ENCODE measurements at regions not wholly inside any gene's neighbourhood (a gene's known extent, or its start where the extent isn't known, plus 50 kb on each side); places are given as distances from the start of the nearest gene placed in this dataset.

DNA sequence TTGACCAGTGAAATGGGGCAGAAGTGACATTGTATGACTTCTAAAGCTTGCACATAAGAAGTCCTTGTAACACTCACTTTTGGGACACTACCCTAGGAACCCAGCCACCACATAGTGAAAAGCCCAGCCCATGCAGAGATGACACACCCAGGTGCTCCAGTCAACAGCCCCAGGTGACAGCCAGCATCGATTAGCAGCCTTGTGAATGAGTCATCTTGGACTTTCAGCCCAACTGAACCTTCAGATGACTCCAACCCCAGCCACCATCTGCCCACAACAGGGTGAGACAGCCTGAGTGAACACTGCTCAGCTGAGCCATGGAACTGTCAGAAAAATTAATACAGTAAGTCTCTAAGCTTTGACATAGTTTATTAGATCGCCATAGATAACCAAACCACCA, 458.6 kb downstream of the ZSWIM6 start:
- no peak for DNase-seq (ENCODE audit: low read depth)

- DNase-seq (ENCODE audit: low read depth) = no peak
Measured at GRCh38 chr5:61796773-61797172, 464.7 kb downstream of the ZSWIM6 start.

DNA sequence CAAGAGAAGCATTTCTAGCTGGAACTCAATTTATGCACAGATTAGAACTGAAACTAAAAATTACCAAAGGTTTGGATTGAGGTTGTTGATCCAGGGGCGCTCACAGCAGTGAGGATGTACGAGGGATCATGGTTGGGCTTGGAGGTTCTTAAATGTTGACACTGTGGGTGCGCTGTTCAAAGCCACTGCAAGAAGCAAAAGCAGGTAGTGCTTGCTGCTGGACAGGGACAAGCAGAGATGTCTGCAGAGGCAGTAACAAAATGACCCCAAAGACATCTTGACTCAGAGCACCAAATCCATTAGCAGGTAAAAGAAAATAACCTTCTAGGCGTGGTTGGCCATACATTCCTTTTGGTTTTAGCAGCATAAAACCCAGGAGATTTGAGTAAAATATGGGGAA, 468.4 kb downstream of the ZSWIM6 start:
- no peak for DNase-seq (ENCODE audit: low read depth)

DNA sequence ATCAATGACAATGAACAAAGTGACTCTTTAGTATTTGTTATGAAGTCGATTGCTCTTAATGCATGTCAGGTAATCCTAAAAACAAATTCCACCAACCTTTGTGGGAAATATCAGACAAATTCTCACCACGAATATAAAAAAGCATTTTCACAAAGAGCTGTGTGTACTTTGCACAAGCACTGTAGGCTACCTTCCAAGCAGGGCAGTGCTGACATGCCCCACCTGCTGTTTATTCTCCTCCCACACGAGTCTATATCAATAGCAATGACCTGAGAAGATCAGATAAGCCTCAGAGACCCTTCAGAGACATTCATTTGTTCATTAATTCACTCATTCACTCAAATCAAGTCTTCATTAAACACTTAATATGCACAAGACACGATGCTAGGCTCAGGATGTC, 469.1 kb downstream of the ZSWIM6 start:
- DNase-seq (ENCODE audit: low read depth) = no peak

DNA sequence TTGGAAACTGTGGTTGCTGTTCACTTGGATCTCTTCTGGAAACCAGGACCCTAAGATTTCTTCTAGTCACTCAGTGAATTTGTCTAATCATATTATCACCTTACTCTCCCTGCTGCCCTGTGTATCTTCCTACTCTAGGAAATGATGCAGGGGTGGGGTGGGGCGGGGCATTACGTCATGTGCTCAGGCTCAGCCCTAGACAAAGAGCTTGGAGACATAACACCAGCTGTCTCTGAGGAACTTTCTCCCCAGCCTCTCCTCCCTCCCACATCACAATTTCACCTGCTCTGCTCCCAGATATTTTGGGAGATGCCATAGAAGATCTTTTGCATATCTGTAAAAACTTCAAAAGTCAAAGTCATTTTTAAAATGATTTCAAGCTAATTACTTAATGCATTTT, 470.4 kb downstream of the ZSWIM6 start:
- DNase-seq (ENCODE audit: low read depth) = no peak

DNA sequence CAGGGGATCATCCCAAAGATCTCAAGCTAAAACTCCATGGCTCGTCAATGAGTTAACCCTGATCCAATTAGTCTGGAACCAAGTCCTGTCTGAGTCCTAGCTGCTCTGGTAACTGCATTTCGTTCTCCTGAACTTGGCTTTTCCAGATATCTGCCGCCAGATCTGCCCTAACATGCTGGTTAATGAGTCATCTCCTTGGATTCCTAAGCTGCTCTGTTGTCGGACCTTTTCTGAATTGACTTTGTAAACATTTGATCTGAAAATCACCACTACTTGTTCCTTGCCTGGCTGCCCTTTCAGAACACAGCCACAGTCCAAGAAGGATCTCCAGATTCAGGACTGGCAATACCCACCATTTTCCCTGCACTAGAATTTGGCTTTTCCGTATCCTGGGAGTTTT, 473.0 kb downstream of the ZSWIM6 start:
- DNase-seq (ENCODE audit: low read depth) = no peak

DNA sequence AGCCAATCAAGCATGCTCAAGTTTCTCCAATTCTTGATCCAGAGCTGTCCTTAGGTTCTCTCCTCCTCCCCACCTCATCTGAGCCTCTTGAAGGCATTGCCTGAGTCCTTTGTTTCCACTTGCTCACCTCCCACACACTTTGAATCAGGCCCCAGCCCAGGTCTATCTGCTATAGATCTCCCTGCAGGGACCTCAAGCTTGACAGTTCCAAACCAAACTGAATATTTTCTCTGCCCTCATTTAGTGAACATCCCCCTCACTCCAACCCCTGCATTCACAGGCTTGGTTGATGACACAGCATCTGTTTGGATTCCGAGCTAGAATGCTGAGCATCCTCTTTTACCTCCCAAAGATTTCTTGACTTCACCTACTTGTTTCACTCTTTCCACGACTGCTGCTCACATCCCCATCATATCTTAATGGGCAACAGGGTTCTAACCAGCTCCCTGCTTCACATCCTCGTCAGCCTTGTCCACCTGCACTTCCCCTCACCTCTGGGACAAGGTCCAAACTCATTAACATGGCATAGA, 474.5 kb downstream of the ZSWIM6 start:
- DNase-seq (ENCODE audit: low read depth) = no peak

DNA sequence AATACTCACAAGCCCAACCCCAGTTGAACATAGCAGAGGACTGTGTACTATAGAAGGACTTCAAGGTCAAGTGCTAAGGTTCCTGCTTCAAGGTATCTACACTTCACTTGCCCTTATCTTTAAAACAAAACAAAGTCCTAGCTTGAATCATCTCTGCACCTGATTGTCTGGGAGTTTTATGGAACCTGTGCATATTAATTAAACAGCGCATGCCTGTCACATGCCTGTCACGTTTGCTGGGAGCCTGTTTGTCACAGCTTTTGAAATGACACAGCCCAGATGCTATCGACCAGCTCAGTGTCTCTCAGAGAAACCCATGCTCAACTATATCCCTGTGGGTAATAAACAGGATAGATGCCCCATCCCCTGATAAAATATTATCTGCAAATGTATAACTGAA, 476.0 kb downstream of the ZSWIM6 start:
- no peak for DNase-seq (ENCODE audit: low read depth)

- no peak for DNase-seq (ENCODE audit: low read depth)
Measured at GRCh38 chr5:61808909-61809308, 476.9 kb downstream of the ZSWIM6 start.

GRCh38 chr5:61809651-61810050, 477.6 kb downstream of the ZSWIM6 start:
- DNase-seq (ENCODE audit: low read depth) = no peak

DNA sequence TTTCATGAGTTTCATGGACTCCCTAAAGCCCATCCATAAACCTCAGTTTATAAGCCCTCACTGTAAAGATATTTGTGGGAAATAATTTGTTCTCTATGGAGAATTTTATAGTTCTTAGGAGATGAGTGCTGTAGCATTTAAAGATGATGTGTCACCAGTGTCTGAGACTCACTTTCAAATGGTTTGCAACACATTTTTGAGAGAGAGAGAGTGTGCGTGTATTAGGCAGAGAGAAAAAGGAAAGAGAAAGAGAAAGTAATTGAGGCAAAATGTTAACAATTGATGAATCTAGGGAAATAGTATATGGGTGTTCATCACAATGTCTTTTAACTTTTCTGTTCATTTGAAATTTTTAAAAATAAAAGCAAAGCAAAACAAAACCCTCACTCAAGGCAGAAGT, 479.0 kb downstream of the ZSWIM6 start:
- DNase-seq (ENCODE audit: low read depth) = no peak

GRCh38 chr5:61813361-61813760, 481.3 kb downstream of the ZSWIM6 start:
- no peak for DNase-seq (ENCODE audit: low read depth)

GRCh38 chr5:61815339-61815738, 483.3 kb downstream of the ZSWIM6 start:
- no peak for DNase-seq (ENCODE audit: low read depth)

GRCh38 chr5:61816146-61816545, 484.1 kb downstream of the ZSWIM6 start:
- DNase-seq (ENCODE audit: low read depth) = no peak

GRCh38 chr5:61816585-61817450, 484.8 kb downstream of the ZSWIM6 start:
- DNase-seq (ENCODE audit: low read depth) = no peak

GRCh38 chr5:61817472-61818326, 485.6 kb downstream of the ZSWIM6 start:
- no peak for DNase-seq (ENCODE audit: low read depth)

DNA sequence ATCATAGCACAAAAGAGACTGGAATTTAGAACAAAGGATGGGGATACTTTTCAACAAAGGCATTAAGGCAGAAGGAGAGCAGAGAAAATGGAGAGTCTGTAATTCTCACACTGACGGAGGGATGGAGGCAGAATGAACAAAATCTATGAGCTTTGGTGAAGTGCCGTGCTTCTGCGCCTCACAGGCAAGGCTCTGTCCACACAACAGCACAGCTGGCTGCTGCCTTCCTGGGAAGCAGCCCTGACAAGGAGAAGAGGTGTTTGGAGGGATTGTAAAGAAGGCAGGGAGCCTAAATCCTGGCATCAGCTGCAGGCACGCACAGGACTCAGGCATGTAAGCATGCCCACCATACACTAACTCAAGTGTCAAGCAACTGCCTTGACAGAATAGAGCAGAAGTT, 485.2 kb upstream of the KIF2A start:
- no peak for DNase-seq (ENCODE audit: low read depth)

GRCh38 chr5:61821561-61821960, 484.4 kb upstream of the KIF2A start:
- no peak for DNase-seq (ENCODE audit: low read depth)

DNA sequence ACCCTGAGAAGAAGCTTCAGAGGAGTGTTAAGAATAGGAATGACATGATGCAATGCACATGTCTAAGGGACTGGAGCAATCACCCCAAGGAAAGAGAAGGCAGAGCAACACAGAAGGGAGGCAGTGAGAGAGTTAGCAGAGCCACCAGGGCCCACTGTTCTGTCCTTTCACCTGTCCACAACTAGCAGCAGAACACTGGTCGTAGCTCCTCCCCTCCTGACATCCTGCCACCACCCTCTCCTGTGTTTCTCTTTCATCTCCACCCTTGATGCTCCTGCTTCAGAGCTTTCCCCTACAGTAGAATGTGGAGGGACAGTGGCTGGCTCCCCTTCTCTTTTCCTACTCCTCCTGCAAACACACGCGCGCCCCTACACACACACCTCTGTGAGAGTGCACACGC, 483.4 kb upstream of the KIF2A start:
- DNase-seq (ENCODE audit: low read depth) = no peak

DNA sequence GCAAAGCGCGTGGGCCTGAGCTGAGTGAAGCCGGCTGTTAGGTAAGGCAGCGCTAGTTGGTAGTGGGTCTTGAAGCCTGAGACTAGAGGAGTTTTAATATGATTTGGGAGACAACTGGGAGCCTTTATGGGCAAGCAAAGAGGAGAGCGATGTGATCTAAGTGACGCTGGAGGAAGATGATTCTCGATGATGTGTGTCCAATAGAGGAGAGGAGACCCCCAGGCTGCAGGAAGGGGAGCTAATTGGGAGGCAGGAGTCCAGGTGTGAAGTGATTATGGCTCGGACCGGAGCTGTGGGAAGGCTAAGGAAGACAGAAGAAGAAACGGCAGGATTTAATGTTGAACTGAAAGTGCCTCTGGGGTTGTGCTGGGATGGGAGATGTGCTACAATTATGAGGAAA, 482.9 kb upstream of the KIF2A start:
- DNase-seq (ENCODE audit: low read depth) = no peak

GRCh38 chr5:61823781-61824180, 482.2 kb upstream of the KIF2A start:
- DNase-seq (ENCODE audit: low read depth) = no peak

- DNase-seq (ENCODE audit: low read depth) = no peak
Measured at GRCh38 chr5:61824396-61824795, 481.6 kb upstream of the KIF2A start.

GRCh38 chr5:61827445-61827975, 478.5 kb upstream of the KIF2A start:
- no peak for DNase-seq (ENCODE audit: low read depth)
